HL-60 (cell line): ENCODE measurements at regions not wholly inside any gene's neighbourhood (a gene's known extent, or its start where the extent isn't known, plus 50 kb on each side); places are given as distances from the start of the nearest gene placed in this dataset.

ENCODE experiments used
- DNase-seq, 2 experiments: peaks; one replicate each; pipeline ENCODE4 v3.0.0-alpha.2; 2010 to 2020; ENCODE audit warnings: low read depth in 1 of 2, low spot score in 1 of 2
- H3K27ac ChIP-seq: fragments of 250-450 bp; sonication (Bioruptor Pico); replicated peaks from 2 replicates; pipeline ENCODE4 v1.5.1; 2020; ENCODE audit warnings: mild to moderate bottlenecking, moderate library complexity
- H3K27me3 ChIP-seq: fragments of 250-450 bp; sonication (Bioruptor Pico); 2 replicates; pipeline ENCODE4 v1.5.1; 2021; ENCODE audit warnings: mild to moderate bottlenecking, moderate library complexity; ENCODE audit not compliant: insufficient read depth, poor library complexity, severe bottlenecking
- H3K4me3 ChIP-seq: replicated peaks from 2 replicates; pipeline ENCODE4 v1.5.1; 2011; ENCODE audit warnings: mild to moderate bottlenecking, control low read depth, low read length; ENCODE audit not compliant: insufficient read depth
- GABPA ChIP-seq: IDR thresholded peaks from 2 replicates; pipeline ENCODE4 v1.6.1; 2012; ENCODE audit warnings: low read depth
- POLR2AphosphoS5 ChIP-seq: IDR thresholded peaks from 2 replicates; pipeline ENCODE4 v1.6.1; 2012; ENCODE audit warnings: low read depth
- SPI1 ChIP-seq: IDR thresholded peaks from 2 replicates; pipeline ENCODE4 v1.6.1; 2012; ENCODE audit warnings: low read depth, mild to moderate bottlenecking, borderline replicate concordance
- TF ChIP-seq, protein P1 (sequence below): IDR thresholded peaks from 2 replicates; pipeline ENCODE4 v1.6.1; 2012; ENCODE audit warnings: low read depth; ENCODE audit not compliant: insufficient replicate concordance
- TF ChIP-seq, protein P2 (sequence below): IDR thresholded peaks from one replicate; pipeline ENCODE4 v1.5.1; 2011; ENCODE audit warnings: low read length, control low read depth, inconsistent platforms; ENCODE audit not compliant: insufficient read depth

DNA sequence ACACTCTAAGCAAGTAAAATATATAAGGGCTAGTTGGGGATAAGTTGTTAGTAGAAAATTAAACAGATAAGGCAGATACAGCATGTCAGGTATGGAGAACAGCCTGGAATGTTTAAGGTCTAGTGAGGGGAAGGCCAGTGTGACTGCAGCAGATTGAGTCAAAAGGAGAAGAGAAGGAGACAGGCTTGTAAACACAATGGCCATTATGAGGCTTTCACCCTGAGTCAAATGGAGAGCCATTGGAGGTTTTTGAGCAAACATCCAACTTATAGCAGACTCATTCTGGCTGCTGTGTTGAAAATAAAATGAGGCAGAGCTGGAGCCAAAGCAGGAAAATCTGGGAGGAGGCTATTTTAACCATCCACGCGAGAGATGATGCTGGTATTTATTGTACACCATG lies 142.0 kb downstream of the DUSP6 start:
- DNase-seq, result no peak
- no peaks in the 10 kb centered on the region for H3K27me3 ChIP-seq
- no peak overlapping the region for H3K27ac ChIP-seq
- no peak overlapping the region for H3K4me3 ChIP-seq
- TF ChIP-seq SPI1 (no peak), GABPA (no peak), POLR2AphosphoS5 (no peak)
- TF ChIP-seq, protein P1, sequence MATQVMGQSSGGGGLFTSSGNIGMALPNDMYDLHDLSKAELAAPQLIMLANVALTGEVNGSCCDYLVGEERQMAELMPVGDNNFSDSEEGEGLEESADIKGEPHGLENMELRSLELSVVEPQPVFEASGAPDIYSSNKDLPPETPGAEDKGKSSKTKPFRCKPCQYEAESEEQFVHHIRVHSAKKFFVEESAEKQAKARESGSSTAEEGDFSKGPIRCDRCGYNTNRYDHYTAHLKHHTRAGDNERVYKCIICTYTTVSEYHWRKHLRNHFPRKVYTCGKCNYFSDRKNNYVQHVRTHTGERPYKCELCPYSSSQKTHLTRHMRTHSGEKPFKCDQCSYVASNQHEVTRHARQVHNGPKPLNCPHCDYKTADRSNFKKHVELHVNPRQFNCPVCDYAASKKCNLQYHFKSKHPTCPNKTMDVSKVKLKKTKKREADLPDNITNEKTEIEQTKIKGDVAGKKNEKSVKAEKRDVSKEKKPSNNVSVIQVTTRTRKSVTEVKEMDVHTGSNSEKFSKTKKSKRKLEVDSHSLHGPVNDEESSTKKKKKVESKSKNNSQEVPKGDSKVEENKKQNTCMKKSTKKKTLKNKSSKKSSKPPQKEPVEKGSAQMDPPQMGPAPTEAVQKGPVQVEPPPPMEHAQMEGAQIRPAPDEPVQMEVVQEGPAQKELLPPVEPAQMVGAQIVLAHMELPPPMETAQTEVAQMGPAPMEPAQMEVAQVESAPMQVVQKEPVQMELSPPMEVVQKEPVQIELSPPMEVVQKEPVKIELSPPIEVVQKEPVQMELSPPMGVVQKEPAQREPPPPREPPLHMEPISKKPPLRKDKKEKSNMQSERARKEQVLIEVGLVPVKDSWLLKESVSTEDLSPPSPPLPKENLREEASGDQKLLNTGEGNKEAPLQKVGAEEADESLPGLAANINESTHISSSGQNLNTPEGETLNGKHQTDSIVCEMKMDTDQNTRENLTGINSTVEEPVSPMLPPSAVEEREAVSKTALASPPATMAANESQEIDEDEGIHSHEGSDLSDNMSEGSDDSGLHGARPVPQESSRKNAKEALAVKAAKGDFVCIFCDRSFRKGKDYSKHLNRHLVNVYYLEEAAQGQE, result no peak
- TF ChIP-seq, protein P2, sequence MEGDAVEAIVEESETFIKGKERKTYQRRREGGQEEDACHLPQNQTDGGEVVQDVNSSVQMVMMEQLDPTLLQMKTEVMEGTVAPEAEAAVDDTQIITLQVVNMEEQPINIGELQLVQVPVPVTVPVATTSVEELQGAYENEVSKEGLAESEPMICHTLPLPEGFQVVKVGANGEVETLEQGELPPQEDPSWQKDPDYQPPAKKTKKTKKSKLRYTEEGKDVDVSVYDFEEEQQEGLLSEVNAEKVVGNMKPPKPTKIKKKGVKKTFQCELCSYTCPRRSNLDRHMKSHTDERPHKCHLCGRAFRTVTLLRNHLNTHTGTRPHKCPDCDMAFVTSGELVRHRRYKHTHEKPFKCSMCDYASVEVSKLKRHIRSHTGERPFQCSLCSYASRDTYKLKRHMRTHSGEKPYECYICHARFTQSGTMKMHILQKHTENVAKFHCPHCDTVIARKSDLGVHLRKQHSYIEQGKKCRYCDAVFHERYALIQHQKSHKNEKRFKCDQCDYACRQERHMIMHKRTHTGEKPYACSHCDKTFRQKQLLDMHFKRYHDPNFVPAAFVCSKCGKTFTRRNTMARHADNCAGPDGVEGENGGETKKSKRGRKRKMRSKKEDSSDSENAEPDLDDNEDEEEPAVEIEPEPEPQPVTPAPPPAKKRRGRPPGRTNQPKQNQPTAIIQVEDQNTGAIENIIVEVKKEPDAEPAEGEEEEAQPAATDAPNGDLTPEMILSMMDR, result no peak

DNA sequence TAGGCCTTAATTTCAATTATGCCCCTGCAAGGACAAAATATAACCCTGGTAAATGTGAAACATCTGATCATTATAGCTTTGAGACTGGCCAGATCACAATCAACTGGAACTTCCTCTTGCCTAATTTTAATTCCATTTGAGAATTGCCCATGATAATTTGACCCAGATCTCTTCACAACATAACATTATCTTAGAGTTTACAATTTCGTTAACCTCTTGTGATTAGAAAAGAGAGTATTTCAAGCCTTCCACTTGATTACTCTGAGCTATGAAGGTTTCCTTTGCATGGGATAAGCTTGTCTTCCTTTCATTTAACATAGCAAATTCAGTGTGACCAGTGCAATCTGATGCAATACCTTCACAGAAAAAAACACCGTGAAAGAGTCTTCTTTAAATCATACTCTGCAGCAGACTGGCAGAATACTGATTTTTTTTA lies 143.6 kb downstream of the DUSP6 start:
- DNase-seq, result no peak
- TF ChIP-seq POLR2AphosphoS5 (no peak), GABPA (no peak), SPI1 (no peak)
- TF ChIP-seq, protein P1, result no peak
- TF ChIP-seq, protein P2, result no peak

DNA sequence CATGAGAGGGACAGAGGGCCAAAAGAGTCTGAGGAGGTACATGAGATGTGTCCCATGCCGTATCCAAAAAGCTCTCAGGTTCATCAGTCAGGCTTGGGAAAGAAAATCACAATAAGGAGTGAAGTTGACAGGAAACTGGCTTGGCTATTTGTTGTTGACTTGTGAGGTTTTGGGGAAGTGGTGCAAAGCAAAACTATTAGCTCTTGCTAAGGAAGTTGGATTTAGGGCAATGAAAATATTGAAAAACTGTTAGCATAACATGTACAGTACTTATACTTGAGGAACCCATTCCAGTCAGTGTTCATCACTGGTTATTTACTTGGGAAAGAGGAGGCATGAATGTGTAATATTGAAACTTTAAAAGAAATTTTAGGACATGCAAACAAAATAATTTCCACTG lies 145.9 kb downstream of the DUSP6 start:
- peak; percentile 87 for TF ChIP-seq SPI1
- TF ChIP-seq, protein P1, result no peak
- Histone ChIP-seq H3K27me3 (no peaks in the 10 kb centered on the region), H3K27ac (peak overlapping the region; percentile 16), H3K4me3 (no peak overlapping the region)
- DNase-seq, result no peak

More for the DNA sequence above, 143.6 kb downstream of the DUSP6 start:
- Histone ChIP-seq H3K27ac (peak overlapping the region; percentile 32), H3K27me3 (no peaks in the 10 kb centered on the region), H3K4me3 (no peak overlapping the region)

DNA sequence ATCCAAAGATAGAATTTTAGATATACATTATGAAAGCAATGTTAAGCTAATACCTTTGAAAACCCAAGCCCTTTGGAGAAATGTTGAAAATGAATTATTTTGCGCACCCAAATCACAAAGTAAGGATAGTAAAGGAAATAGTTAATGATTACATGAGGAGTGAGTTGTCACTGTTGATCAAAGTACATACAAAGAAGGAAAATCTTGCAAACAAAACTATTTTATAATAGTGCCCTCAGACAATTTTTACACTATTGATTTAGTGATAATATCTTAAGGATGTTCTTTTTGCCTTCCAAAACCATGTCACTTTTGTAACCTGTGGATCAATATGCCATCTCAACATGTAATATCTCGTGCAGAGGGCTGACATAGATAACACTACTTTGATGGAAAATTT lies 146.8 kb downstream of the DUSP6 start:
- Histone ChIP-seq H3K27me3 (no peaks in the 10 kb centered on the region), H3K4me3 (no peak overlapping the region), H3K27ac (no peak overlapping the region)
- TF ChIP-seq, protein P2, result no peak
- no peak for TF ChIP-seq SPI1
- TF ChIP-seq, protein P1, result no peak
- no peak for TF ChIP-seq GABPA
- no peak for TF ChIP-seq POLR2AphosphoS5
- DNase-seq, result no peak
